UCSD-AML1 (cell line): ENCODE measurements at regions not wholly inside any gene's neighbourhood (a gene's known extent, or its start where the extent isn't known, plus 50 kb on each side); places are given as distances from the start of the nearest gene placed in this dataset.
"Not testable (repeated sequence)": the region's sequence is repeated elsewhere in the genome, so short reads cannot be mapped to it uniquely, and the experiment has no call there.

Experiments
- DNase-seq: peaks from one replicate; lab custom pipeline; 2025; ENCODE audit not compliant: unreplicated experiment; lab: John Stamatoyannopoulos, UW

DNA sequence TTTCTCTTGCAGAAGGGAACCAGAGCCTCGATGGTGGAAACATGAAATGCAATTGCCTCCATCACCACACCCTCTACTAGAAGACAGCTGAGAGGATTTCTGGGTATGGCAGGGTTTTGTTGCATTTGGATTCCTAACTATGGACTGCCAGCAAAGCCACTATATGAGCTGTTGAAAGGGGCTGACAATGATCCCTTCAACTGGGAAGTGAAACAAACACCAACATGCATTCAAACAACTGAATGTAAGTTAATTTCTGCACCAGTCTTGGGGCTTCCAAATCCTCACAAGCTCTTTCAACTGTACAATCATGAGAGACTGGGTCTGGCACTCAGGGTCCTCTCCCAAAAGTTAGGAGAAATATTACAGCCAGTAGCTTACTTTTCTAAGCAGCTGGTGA lies 116.7 kb upstream of the PLCL2 start:
- DNase-seq: no peak

DNA sequence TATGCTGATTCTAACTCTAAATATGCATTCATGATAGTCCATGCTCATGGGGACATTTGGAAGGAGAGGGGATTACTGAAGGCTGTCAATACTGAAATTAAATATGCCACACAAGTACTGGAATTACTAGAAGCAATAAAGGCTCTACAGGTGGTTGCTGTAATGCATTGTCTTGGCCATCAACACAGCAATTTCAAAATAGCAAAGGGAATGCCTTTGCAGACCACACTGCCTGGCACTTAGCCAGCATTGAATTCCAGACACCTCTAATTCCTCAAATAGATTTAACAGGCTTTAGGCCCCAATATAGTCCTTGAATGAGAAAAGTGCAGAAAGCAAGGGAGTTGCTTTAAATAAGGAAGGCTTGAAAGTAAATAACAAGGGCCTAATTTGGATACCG lies 115.8 kb upstream of the PLCL2 start:
- no peak for DNase-seq

DNA sequence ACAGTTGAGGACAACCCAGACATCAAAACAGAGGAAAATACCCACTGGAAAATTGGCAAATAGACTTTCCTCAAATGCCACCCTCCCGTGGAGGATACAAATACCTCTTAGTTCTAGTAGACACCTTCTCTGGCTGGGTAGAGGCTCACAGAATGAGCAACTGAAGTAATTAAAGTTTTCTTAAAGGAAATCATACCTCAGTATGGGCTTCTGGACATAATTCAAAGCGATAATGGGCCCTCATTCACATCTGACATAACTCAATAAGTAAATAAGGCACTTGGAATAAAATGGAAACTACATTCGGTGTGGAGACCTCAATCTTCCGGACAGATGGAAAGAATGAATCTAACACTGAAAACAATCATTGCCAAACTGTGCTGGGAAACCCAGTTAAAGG lies 115.2 kb upstream of the PLCL2 start:
- no peak for DNase-seq

DNA sequence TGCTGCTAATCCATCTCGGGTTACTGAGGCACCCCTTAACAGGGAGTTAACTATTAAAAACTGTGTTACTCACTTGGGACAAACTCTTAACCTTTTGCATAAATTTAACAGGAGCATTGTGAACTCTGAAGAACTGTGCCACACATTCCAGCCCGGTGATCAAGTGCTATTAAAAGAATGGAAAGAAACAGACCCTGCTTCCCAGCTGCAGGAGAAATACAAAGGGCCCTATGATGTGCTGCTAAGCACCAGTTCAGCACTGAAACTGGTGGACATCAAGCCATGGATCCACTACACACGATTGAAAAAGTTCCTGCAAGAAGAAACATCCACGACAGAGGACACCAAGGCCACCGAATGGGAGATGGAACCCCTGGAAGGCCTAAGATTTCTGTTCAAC lies 114.7 kb upstream of the PLCL2 start:
- no peak for DNase-seq

DNA sequence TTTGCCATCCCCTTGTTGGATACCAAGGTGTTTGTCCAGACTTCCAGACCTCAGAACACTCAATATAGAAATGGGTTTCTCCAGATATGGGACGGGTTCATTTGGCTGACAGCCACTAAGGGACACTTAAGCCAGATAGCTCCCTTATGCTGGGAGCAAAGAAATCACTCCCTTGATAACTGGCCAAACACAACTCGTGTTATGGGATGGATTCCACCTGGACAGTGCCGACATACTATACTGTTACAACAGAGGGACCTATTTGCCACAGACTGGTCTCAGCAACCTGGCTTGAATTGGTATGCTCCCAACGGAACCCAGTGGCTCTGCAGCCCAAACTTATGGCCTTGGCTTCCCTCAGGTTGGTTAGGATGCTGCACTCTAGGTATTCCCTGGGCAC lies 114.0 kb upstream of the PLCL2 start:
- no peak for DNase-seq

DNA sequence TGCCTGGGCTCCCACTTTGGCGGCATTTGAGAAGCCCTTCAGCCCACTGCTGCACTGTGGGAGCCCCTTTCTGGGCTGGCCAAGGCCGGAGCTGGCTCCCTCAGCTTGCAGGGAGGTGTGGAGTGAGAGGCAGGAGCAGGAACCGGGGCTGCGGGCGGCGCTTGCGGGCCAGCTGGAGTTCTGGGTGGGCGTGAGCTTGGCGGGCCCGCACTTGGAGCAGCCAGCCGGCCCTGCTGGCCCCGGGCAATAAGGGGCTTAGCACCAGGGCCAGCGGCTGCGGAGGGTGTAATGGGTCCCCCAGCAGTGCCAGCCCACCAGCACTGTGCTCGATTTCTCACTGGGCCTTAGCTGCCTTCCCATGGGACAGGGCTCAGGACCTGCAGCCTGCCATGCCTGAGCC lies 111.2 kb upstream of the PLCL2 start:
- not testable (repeated sequence) for DNase-seq

DNA sequence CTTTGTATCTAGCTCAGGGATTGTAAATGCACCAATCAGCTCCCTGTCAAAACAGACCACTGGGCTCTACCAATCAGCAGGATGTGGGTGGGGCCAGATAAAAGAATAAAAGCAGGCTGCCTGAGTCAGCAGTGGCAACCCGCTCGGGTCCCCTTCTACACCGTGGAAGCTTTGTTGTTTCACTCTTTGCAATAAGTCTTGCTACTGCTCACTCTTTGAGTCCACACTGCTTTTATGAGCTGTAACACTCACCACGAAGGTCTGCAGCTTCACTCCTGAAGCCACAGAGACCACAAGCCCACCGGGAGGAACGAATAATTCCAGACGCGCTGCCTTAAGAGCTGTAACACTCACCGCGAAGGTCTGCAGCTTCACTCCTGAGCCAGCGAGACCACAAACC lies 110.2 kb upstream of the PLCL2 start:
- DNase-seq: not testable (repeated sequence)

DNA sequence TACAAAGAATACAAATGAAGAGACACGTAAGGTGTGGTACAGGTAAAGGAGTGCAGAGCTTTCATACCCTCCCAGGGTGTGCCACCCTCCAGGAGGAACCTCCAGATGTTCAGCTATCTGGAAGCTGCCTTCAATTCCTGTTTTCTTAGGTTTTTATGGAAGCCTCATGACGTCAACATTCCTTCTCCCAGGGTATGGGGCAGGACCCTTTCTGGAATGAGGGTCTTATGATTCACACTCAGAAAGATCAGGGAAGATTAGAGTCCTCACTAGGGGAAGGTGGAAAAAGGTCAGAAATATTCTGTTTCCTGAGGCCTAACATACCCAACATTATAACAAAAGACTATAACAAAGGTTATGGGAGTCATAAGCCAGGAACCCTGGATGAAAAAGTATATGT lies 99.8 kb upstream of the PLCL2 start:
- DNase-seq: no peak

DNA sequence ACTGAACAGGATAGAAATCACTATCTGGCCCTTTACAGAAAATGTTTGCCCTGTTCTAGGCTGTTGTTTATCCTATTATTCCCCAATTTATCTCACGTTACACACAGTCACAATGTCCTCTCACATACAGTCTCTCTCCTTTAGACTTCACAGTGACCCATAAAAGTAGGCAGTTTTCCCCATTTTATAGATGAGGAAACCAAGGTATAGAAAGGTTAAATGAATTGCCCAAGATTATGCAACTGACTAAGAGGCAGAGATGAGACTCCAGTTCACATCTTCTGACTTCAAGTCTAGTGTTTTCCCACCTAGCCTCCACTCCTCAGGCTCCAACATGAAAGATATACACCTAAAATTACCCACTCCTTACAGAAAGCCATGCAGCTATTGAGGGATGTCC lies 99.3 kb upstream of the PLCL2 start:
- DNase-seq: no peak

DNA sequence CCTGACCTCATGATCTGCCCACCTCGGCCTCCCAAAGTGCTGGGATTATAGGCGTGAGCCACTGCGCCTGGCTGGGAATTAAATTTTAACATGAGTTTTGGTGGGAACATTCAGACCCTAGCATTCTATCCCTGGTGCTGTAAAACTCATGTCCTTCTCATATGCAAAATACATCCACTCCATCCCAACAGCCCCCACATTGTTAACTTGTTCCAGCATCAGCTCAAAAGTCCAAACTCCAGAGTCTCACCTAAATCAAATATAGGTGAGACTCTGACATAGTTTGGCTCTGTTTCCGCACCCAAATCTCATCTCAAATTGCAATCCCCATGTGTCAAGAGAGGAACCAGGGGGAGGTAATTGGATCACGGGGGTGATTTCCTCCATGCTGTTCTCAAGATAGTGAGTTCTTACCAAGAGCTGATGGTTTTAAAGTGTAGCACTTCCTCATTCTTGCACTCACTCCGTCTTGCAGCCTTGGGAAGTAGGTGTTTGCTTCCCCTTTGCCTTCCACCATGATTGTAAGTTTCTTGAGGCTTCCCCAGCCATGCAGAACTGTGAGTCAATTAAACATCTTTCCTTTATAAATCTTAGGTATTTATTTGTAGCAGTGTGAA lies 96.2 kb upstream of the PLCL2 start:
- DNase-seq: no peak

DNA sequence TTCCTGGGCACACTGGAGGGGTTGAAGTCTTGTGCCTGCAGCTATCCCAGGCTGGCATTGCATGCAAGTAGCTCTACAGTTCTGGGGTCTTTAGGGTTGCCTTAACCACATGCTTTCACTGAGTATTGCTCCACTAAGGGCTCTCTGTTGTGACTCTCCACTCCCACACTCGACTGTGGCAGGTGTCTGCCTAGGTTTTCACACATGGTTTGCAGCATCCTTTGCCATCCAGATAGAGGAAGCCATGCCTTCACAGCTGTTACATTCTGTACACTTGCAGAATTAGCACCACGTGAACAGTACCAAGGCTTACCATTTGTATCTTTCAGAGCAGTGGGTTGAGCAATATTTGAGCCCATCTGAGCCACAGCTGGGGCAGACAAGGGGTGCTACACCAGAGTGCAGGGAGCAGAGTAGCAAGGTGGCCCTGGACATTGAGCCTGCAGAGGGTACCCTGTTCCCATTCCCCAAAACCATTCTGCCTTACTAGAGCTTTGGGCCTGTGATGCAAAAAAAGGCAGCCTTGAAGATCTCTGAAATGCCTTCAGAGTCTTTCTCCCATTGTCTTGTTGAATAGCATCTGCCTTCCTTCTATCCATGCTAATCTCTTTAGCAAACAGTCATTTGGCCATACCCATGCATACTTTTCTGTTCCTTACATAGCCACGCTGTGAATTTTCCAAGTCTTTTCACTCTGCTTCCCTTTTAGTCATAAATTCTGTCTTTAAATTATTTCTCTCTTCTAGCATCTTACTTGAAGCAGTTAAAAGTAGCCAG lies 95.2 kb upstream of the PLCL2 start:
- DNase-seq: no peak

DNA sequence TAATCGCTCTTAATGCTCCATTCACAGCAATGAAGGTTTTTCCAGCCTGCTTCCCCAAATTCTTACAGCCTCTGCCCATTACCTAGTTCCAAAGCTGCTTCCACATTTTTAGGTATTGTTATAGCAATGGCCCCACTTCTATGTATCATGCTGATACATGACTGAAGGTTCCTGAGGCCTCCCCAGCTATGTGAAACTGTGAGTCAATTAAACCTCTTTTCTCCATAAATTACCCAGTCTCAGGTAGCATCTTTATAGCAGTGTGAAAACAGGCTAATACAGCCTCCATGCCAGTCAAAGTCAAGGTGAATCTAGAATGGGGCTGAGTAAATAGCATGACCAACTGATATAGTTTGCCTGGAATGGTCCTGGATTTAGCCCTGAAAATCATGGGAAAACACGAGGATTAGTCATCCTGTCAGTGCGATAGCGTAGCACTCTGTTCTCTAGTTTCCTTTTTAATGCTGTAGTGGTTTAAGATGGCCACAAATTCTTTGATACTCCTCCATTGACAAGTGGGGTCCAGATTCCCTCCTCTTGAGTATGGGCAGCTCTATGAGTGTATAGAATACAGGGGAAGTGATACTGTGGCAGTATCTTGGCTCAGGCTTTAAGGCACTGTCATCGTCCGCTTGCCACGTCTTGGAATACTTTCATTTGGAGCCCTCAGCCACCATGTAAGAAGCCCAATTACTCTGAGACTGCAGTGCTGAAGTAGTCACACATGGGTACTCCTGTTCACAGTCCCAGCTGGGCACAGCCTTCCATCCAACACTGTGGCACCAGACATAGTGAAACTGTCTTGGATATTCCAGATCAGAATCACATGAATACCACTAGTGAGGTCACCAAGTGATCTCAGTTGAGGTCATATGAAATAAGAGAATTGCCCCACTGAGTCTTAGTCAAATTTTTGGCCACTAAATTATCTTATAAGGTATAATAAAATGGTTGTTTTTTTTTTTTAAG lies 94.0 kb upstream of the PLCL2 start:
- no peak for DNase-seq

DNA sequence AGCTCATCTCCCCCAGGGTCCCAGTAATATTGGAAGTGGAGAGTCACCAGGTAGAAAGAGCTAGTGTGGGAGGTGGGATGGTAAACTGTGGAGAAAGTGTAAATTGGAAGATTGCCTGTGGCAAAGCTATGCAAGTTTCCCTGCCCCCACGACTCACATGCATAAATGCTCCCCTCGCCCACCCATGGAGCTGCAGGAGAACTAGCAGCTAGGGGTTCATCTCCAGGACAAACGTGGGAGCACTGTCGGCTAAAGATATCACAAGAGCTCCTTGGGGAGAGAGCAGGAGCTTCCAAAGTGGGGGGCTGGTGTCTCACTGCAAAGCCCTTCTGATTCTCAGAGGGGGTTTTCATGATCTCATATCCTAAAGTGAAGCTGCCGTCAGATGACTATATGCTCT lies 91.4 kb upstream of the PLCL2 start:
- DNase-seq: no peak

DNA sequence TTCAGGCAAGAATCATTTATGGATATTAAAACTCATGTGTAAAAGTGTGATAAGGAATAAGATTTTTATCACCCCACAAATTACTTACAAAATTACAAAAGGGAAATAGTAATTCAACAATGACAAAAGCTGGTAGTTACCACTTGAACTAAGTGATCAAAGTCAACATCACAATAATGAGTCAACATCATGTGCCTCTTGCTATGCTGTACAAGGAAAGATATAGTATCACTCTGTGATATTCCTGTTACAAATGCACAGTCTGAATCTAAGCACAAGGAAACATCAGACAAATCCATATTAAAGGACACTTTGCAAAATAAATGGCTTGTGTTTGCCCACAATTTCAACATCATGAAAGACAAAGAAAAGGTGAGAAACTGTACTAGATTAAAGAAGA lies 90.5 kb upstream of the PLCL2 start:
- DNase-seq: no peak

DNA sequence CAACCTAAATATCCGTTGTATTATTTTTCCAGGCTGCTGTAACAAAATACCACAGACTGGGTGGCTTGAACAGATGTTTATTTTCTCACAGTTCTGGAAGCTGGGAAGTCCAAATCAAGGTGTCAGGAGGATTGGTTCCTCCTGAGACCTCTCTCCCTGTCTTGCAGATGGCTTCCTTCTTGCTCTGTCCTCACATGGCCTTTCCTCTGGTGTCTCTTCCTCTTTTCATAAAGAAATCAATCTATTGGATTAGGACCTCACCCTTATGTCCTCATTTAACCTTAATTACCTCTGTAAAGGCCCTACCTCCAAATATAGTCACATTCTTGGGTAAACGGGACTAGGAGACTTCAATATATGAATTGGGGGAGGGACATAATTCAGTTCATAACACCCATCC lies 89.2 kb upstream of the PLCL2 start:
- DNase-seq: no peak

DNA sequence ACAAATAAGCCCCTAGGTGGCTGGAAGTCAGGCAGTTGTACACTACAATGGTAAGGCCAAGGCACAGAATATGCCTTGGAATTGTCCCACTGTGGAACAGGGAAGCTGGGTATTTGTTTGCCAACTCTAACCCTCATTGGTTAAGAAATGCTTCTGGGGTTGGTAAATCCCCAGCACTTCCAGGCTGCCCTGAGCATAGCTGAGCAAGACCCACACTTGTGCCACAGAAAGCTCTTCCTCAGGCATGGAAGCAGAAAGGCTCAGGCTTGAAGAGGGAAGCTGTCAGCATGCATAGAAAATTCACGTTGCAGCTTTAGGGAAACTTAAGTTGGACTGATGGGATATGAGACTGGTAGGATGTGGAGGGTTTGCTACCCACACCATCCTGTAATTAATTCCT lies 86.9 kb upstream of the PLCL2 start:
- DNase-seq: no peak

DNA sequence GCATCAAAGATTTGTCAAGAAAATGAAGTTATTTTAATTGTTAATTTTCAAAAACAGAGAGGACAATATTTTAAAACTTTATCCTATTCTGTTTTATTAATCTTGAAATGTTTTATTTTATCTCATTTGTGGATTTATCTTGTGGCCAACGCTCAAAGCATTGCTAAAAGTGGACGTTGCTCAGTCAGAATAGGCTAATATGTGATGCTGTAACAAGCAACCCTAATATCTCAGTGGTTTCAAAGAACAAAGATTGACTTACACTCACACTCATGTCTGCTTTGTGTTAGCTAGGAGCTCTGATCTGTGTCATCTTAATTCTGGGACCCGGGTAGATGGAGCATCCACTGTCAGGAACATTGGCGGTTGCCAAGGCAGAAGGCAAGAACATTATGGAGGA lies 86.0 kb upstream of the PLCL2 start:
- DNase-seq: no peak

DNA sequence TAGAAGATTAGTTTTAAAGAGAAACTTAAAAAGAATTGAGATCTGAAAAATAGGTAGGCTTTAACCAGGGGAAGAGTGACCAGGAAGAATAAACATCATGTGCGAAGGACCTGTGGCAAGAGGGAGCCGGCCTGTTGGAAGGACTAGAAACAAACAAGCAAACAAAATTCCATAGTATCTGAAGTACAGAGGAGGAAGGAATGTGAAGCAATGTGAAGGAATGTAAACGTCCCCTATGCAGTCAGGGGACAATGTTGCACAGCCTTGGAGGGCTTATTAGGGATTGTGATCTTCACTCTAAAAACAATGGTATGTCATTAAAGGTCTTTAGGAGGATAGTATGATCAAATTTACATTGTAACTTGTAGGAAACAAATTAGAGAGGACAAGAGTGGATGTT lies 84.4 kb upstream of the PLCL2 start:
- DNase-seq: no peak

DNA sequence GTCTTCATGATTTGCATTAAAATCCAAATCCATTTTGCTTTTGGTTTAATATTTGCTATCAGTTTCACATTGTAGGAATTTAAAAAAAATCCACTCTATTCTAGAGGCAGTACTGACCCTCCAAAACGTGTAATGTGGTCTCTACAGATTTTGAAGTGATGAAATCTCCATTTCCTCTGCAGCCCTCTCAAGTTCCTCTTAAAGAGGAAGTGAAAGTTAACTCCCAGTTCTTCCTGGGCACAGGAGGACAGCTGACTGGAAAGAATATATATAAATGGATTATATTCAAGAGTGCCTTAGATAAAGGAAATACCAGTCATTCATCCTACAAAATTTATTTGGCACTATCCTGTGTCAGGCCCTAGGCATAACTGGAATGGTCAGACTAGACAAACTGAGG lies 83.5 kb upstream of the PLCL2 start:
- DNase-seq: no peak

DNA sequence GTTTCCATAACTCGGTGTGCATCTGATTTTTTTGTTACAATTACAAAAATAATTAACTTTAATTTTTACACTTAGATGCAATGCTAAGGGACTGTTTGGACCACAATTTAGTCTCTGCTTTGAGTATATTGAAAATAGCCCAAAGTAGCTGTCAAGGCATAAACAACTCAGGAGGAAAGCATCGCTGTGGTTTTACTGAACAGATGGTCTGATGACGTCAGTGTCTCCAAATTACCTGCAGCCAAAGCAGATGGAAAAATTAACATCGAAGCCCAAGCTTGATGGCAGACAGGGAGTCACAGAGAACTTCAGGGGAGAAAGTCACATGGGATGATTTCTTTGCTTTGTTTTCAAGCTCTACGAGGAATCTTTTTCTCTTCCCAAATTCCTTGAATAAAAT lies 83.1 kb upstream of the PLCL2 start:
- DNase-seq: no peak

DNA sequence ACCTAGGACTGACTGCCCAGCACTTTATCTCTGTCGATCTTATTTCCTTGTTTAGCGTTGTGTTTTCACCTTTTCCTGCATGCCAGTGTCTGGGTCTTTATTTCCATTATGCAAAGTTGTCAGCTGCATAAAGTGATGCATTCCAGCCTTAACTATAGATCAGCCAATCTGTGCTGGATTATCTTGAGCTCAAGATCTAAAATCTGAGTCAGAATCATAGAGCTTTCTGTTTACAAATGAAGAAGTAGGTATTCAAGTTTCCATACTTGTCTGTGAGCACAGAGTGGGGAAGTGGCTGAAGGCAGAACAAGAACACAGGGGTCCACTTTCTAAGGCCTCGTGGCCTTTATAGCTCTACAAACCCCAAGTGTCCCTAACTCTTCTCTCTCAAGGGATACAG lies 82.4 kb upstream of the PLCL2 start:
- no peak for DNase-seq

DNA sequence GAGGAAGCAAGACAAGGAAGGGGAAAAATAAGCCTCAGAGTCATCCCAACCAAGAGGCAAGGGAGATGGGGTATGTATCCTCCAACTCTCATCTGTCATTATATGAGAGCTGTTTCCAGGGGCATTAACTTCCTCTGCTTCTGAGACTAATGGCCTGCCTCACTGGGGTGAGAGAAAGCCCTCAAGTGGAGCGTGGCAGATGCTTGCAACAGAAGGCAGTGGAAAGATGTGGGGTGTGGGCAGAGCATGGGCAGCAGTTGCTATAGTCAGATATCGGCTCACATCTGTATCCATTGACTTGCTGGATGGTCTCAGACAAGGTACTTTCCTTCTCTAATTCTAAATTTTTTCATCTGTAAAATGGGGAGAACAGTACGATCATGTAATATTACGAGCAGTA lies 81.7 kb upstream of the PLCL2 start:
- DNase-seq: no peak
